Stimulated activated CD4-positive, alpha-beta T cell treated with anti-CD3 and anti-CD28 coated beads, Interleukin-4, amount 100 ng/mL, for 4 hours (primary cell): ENCODE measurements at regions not wholly inside any gene's neighbourhood (a gene's known extent, or its start where the extent isn't known, plus 50 kb on each side); places are given as distances from the start of the nearest gene placed in this dataset.
"Not testable (repeated sequence)": the region's sequence is repeated elsewhere in the genome, so short reads cannot be mapped to it uniquely, and the experiment has no call there.

Source experiments
- DNase-seq, 2 experiments: peaks; one replicate each; pipeline ENCODE4 v3.0.0-alpha.2; 2020

DNA sequence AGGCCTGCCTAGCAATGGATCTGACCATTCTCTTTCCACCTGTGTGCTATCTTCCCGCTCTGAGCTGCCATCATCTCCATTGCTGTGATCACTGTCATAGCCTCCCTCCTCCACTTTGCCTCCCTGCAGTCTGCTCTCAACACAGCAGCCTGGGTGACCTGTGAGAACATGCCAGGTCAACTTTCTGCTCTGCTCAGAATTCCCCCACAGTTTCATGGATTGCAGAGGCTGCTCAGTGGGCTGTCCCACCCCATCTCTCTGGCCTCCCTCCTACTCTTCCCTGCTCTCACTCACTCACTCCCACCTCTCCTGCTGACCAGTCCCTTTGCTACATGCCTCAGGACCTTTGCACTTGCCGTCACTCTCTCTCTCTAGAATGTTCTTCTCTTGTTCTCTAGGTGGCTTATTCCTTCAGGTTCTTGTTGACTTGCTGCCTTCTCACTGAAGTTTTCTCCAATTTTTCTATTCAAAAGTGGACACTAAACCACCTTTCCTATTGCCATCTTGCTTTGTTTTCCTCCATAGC, 159.9 kb downstream of the CD83 start:
- DNase-seq, result no peak

DNA sequence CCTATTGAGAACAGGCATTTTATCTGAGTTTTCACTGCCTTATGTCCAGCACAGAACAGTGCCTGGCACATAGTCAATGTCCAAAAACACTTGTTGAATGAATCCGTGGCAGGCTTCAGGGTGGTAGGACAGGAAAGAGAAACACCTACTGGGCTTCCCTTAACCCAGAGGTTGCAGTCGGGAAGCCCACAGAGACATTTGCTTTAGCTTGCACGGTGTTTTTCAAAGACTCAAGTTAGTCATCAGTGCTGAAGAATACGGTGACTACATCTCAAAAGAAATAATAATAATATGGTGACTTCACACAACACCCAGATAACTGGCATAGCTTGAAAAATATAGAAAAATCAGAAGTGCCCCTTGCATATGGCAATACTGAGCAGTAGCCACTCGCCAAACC, 160.4 kb downstream of the CD83 start:
- no peak for DNase-seq

GRCh38 chr6:14278446-14278845, 160.9 kb downstream of the CD83 start:
- no peak for DNase-seq

- no peak for DNase-seq
Measured at GRCh38 chr6:14280006-14280510, 162.5 kb downstream of the CD83 start.

DNA sequence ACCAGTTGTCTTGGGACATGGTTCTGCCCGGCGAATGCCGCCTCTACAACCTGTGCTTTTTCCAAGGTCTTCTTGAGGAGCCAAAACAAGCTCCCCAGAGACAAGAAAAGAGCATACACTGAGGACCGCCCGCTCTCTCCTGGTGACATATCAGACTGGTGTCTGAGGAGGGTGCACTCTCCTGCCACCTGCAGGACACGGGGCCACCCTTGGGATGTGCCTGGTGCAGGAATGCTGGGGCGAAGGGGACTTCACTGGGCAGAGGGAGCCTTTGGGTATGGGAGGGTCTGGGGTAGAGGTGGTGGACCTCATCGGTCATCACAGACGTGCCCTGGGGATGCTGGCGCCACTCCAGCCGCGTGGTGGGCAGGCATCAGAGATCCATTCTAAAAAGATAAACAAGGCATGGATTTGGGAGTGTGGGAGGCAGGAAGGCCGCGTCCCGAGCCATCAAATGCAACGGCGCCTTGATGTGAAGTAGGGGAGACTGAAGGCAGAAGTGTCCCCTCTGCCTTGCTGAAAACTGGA, 163.3 kb downstream of the CD83 start:
- DNase-seq, result no peak

- DNase-seq, result no peak
Measured at GRCh38 chr6:14281811-14282660, 164.5 kb downstream of the CD83 start.

- no peak for DNase-seq
Measured at GRCh38 chr6:14282854-14283505, 165.4 kb downstream of the CD83 start.

- no peak for DNase-seq
Measured at GRCh38 chr6:14283600-14284235, 166.1 kb downstream of the CD83 start.

- DNase-seq, result no peak
Measured at GRCh38 chr6:14284969-14285590, 167.5 kb downstream of the CD83 start.

DNA sequence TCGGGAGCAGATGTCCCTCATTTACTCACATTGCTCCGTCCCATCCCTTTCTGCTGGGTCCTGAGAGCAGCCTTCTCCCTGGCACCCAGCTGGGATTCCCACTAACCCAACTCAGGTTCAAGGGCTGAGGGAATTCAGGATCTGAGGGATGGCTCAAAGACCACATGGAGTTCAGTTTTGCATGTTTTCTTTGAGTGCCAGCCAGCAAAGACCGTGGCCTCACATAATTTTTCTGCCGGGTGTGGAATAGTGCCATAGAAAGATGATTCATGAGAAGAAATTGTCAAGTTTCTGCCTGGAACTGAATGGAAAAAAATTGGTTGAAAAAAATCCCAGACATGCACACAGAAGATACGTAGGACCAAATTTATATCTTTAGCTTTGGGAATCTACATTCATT, 168.6 kb downstream of the CD83 start:
- DNase-seq, result no peak

GRCh38 chr6:14286634-14287428, 169.3 kb downstream of the CD83 start:
- no peak for DNase-seq

- DNase-seq, result no peak
Measured at GRCh38 chr6:14287707-14288106, 170.1 kb downstream of the CD83 start.

GRCh38 chr6:14288910-14289309, 171.3 kb downstream of the CD83 start:
- no peak for DNase-seq

DNA sequence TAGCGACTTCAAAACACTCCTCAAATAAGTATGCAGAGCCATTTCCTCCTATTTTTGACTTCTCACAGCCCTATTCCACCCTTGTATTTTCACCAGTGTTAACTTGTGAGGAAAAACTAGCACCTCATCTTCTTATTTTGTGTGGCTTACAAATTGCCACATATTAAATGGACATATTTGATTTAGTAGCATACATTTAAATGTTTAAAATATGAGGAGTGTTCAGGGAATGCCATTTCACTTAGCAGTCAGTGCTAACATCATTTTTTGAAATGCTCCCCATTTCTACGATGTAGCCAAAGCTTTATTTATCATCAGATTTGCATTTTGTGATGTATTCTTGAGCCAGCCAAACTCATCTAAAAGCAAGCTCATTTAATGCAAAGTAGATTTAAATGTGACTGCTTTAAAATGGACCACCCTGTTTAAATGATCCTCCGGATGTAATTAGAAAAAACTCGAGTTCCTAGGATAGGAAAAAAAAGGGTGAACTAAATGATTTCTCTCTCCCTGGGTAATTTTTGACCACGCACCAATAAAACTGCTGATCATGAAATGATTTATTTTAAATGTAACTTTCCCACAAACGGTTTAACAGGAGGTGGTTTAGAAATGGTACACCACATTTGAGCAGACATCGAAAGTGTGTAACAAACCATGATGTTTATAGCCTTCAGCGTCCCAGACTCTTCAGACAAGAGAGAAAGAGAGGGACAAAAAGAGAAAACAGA, 172.6 kb downstream of the CD83 start:
- DNase-seq, result no peak

DNA sequence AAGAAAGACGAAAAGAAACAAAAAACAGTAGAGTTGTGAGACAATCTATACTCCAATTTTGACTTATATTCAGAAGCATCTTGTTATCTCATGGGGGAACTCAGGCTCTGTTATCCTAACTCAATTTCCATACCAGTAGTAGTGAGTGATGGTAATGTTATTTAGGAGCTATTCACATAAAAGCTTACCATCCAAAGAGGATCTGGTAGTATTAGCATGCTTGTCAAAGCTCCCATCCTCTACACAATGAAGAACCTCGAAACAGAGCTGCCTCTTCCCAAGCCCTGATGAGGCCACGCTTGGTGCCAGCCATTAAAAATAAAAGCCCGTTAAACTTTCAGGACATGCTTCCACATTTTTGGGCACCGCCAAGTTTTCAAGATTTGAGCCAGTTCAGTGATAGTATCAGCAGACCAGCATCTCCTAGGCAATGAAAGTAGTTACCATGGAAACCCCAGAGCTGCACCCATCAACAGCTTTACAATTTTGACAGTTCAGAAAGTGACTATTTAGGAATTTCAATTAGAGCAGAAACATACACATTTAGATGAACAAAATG, 173.3 kb downstream of the CD83 start:
- no peak for DNase-seq

DNA sequence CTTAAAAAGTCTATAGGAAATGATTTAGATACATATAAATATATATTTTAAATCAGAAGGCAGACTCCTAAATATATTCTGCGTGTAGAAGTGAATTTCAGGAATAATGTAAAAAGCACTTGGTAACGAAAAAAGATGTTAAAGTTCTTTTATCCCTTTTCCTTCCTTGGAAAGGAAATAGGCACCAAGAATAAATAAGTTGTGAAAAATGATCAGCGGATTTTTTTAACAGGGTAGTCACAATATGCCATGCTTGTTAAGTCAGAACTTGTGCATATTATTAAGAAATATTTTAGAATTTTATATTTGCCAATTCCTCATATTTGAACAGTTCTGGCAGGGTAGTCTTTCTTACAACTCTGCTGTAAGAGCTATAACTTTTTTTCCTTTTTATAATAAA, 173.8 kb downstream of the CD83 start:
- no peak for DNase-seq

- no peak for DNase-seq
Measured at GRCh38 chr6:14292119-14292518, 174.5 kb downstream of the CD83 start.

- DNase-seq, result no peak
Measured at GRCh38 chr6:14294270-14294951, 176.8 kb downstream of the CD83 start.

GRCh38 chr6:14296698-14297097, 179.1 kb downstream of the CD83 start:
- not testable (repeated sequence) for DNase-seq

DNA sequence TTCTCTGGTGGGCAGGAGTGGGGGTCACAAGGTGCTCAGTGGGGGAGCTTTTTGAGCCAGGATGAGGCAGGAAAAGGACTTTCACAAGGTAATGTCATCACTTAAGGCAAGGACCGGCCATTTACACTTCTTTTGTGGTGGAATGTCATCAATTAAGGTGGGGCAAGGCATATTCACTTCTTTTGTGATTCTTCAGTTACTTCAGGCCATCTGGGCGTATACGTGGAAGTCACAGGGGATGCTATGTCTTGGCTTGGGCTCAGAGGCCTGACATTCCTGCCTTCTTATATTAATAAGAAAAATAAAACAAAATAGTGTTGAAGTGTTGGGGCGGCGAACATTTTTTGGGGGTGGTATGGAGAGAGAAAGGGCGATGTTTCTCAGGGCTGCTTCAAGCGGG, 179.5 kb downstream of the CD83 start:
- DNase-seq, result not testable (repeated sequence)
